HepG2 (cell line): ENCODE measurements at regions not wholly inside any gene's neighbourhood (a gene's known extent, or its start where the extent isn't known, plus 50 kb on each side); places are given as distances from the start of the nearest gene placed in this dataset.

Experiments used
- ATAC-seq: fragments of 200-7000 bp; cut with Tn5 transposase; 3 replicates; pipeline ENCODE4 v1.9.1; 2020; ENCODE audit warnings: mild to moderate bottlenecking, moderate library complexity
- BruUV-seq: library from RNA; stranded (reverse); fragments of 400-500 nt; replicated peaks from 2 replicates; lab custom pipeline; 2021; lab: Mats Ljungman, UMichigan
- CTCF ChIA-PET: fragments of 300-600 bp; formaldehyde crosslinking; extraction: SDS; loops from one replicate; lab custom pipeline; 2021; ENCODE audit warnings: low total read pairs, inconsistent platforms, low intra/inter-chr PET ratio; lab: Yijun Ruan, JAX
- POLR2A ChIA-PET: fragments of 350-600 bp; sonication (Branson Sonifier 250); formaldehyde crosslinking; loops from one replicate; lab custom pipeline; 2020; ENCODE audit warnings: antibody characterized with exemption, inconsistent platforms; lab: Yijun Ruan, JAX
- DNase-seq: peaks from one replicate; pipeline ENCODE4 v3.0.0-alpha.2; 2015; ENCODE audit warnings: low spot score
- FAIRE-seq: peaks from 3 replicates; lab custom pipeline; 2011; peaks lifted over from hg19 to GRCh38; lab: Jason Lieb, UNC
- H2AFZ ChIP-seq: one replicate; pipeline ENCODE4 v1.6.1; 2011; ENCODE audit warnings: low read length, inconsistent platforms
- H3K27ac ChIP-seq: fragments of 300-600 bp; 3 replicates; pipeline ENCODE4 v1.8.0; 2011; ENCODE audit warnings: mixed run types, mild to moderate bottlenecking, mixed read lengths, low read length, inconsistent platforms; ENCODE audit not compliant: insufficient read depth; ENCODE audit errors: extremely low read length
- H3K27me3 ChIP-seq, 2 experiments: fragments of 200-600 bp in 1 of 2; 2 replicates in 1 of 2; 3 replicates in 1 of 2; pipeline versions ENCODE4 v1.6.0 to v1.8.0; 2011; ENCODE audit warnings: low read length in 2 of 2, mild to moderate bottlenecking in 2 of 2, moderate library complexity in 2 of 2, inconsistent platforms in 1 of 2; ENCODE audit not compliant: insufficient read depth in 2 of 2, control insufficient read depth in 1 of 2
- H3K36me3 ChIP-seq, 2 experiments: fragments of 200-600 bp in 1 of 2; replicated peaks in 1 of 2; 2 replicates in 1 of 2; 3 replicates in 1 of 2; pipeline versions ENCODE4 v1.5.1 to v1.8.0; 2011; ENCODE audit warnings: low read length in 2 of 2, inconsistent platforms in 1 of 2; ENCODE audit not compliant: insufficient read depth in 2 of 2, control insufficient read depth in 1 of 2
- H3K4me1 ChIP-seq: 2 replicates; pipeline ENCODE4 v1.5.1; 2012; ENCODE audit warnings: low read length, inconsistent platforms; ENCODE audit not compliant: insufficient read depth
- H3K4me2 ChIP-seq: 2 replicates; pipeline ENCODE4 v1.6.0; 2011; ENCODE audit warnings: low read depth, low read length, inconsistent platforms
- H3K4me3 ChIP-seq, 3 experiments: fragments of 200-600 bp in 1 of 3; sonication (generic), shearing (Covaris generic) in 1 of 3; replicated peaks in 1 of 3; 2 replicates each; pipeline ENCODE4 v1.5.1; 2011 to 2016; ENCODE audit warnings: low read length in 3 of 3, inconsistent platforms in 2 of 3, low read depth in 2 of 3, mild to moderate bottlenecking in 2 of 3, control low read depth in 1 of 3, mixed read lengths in 1 of 3; ENCODE audit not compliant: insufficient read depth in 1 of 3
- H3K79me2 ChIP-seq: one replicate; pipeline ENCODE4 v1.6.1; 2011; ENCODE audit warnings: low read length, inconsistent platforms; ENCODE audit not compliant: insufficient read depth
- H3K9ac ChIP-seq: 2 replicates; pipeline ENCODE4 v1.6.0; 2011; ENCODE audit warnings: mild to moderate bottlenecking, low read depth, low read length, inconsistent platforms; ENCODE audit not compliant: insufficient read depth
- H3K9me3 ChIP-seq: 2 replicates; pipeline ENCODE4 v1.5.1; 2012; ENCODE audit warnings: mild to moderate bottlenecking, low read length
- H4K20me1 ChIP-seq: 2 replicates; pipeline ENCODE4 v1.6.0; 2011; ENCODE audit warnings: inconsistent platforms, mild to moderate bottlenecking, low read length, moderate library complexity; ENCODE audit not compliant: insufficient read depth
- ATF4 ChIP-seq, 2 experiments: fragments of 450-650 bp in 1 of 2; sonication (generic) in 1 of 2; formaldehyde crosslinking; IDR thresholded peaks; 2 replicates each; pipeline versions ENCODE4 v1.5.0 to v1.8.0; 2020 to 2022; ENCODE audit warnings: mild to moderate bottlenecking in 1 of 2, missing genetic modification reagents in 1 of 2
- CEBPB ChIP-seq: IDR thresholded peaks from 2 replicates; pipeline ENCODE4 v1.6.1; 2011; ENCODE audit warnings: low read depth, low read length, improper control_type of control experiment, borderline replicate concordance
- CHD4 ChIP-seq: fragments of 200-600 bp; sonication (generic); IDR thresholded peaks from 2 replicates; pipeline ENCODE4 v1.7.0; 2017; ENCODE audit warnings: mild to moderate bottlenecking, low read length, borderline replicate concordance
- HMGXB4 ChIP-seq, 2 experiments: sonication (generic) in 1 of 2; formaldehyde crosslinking in 1 of 2; IDR thresholded peaks; 2 replicates each; pipeline versions ENCODE4 v1.4.0 to v1.6.1; 2018 to 2020; ENCODE audit warnings: missing genetic modification reagents in 2 of 2, borderline replicate concordance in 1 of 2, low read depth in 1 of 2, mild to moderate bottlenecking in 1 of 2, missing biosample characterization in 1 of 2
- ISL2 ChIP-seq: sonication (generic); formaldehyde crosslinking; IDR thresholded peaks from 2 replicates; pipeline ENCODE4 v1.5.0; 2020; ENCODE audit warnings: missing genetic modification reagents
- PAF1 ChIP-seq: IDR thresholded peaks from 2 replicates; pipeline ENCODE4 v1.6.1; 2016; ENCODE audit warnings: missing genetic modification reagents, missing compliant biosample characterization
- RXRB ChIP-seq: IDR thresholded peaks from 2 replicates; pipeline ENCODE4 v1.6.1; 2016; ENCODE audit warnings: borderline replicate concordance, missing genetic modification reagents, missing compliant biosample characterization
- SAFB2 ChIP-seq: sonication (generic); formaldehyde crosslinking; IDR thresholded peaks from 2 replicates; pipeline ENCODE4 v1.5.1; 2020; ENCODE audit warnings: missing genetic modification reagents, low read depth, mild to moderate bottlenecking, borderline replicate concordance
- ZC3H13 ChIP-seq: sonication (generic); formaldehyde crosslinking; IDR thresholded peaks from 2 replicates; pipeline ENCODE4 v1.8.1; 2023; ENCODE audit warnings: mild to moderate bottlenecking, missing genetic modification reagents, moderate library complexity
- ZMAT3 ChIP-seq: sonication (generic); formaldehyde crosslinking; conservative IDR thresholded peaks from 2 replicates; pipeline ENCODE4 v1.7.0; 2021; ENCODE audit warnings: missing genetic modification reagents
- ZNF225 ChIP-seq: sonication (generic); formaldehyde crosslinking; IDR thresholded peaks from 2 replicates; pipeline ENCODE4 v1.4.0; 2020; ENCODE audit warnings: mild to moderate bottlenecking, missing genetic modification reagents
- ZNF740 ChIP-seq: sonication (generic); formaldehyde crosslinking; IDR thresholded peaks from 2 replicates; pipeline ENCODE4 v1.4.0; 2020; ENCODE audit warnings: missing genetic modification reagents
- ZNF772 ChIP-seq: sonication (generic); formaldehyde crosslinking; IDR thresholded peaks from 2 replicates; pipeline ENCODE4 v1.5.0; 2020; ENCODE audit warnings: mild to moderate bottlenecking, missing genetic modification reagents
- ZSCAN29 ChIP-seq: sonication (generic); formaldehyde crosslinking; conservative IDR thresholded peaks from 2 replicates; pipeline ENCODE4 v1.4.0; 2020; ENCODE audit warnings: mild to moderate bottlenecking, missing genetic modification reagents
- WGBS: methylation state at CpG from one replicate; pipeline ENCODE4 v1.1.6; 2017; ENCODE audit warnings: low lambda C conversion rate; 5-methylcytosine and 5-hydroxymethylcytosine counted together
- in situ Hi-C: cut with HindIII; loops from 2 replicates; pipeline ENCODE4 v1.10.0; 2017; ENCODE audit warnings: low pct_unique_long_range_greater_than_20kb; ENCODE audit not compliant: extremely low pct_ligation_motif_present
- intact Hi-C: fragments of 100-400 bp; cut with micrococcal nuclease; formaldehyde crosslinking; loops from one replicate; pipeline ENCODE4 v1.10.0; 2022; ENCODE audit not compliant: unreplicated experiment

- TF ChIP-seq RXRB (CRISPR knock-in tag): no peak
These were observed 297.4 kb downstream of the ZWINT start (continued) for GRCh38 chr10:56063642-56064041.

- FAIRE-seq (no peak), DNase-seq (no peak)
- no peak overlapping the region for H3K27ac ChIP-seq
- CTCF ChIA-PET: no interaction called here
- intact Hi-C loops: loop anchor here (1.0 kb wide), 1 partner anchor 12 kb away; no protein-coding TSS in a partner anchor
- no peaks in the 10 kb centered on the region for H3K79me2 ChIP-seq
- H2AFZ ChIP-seq: no peak overlapping the region
- H3K9ac ChIP-seq: no peak overlapping the region
- no TSS peak for BruUV-seq
- no peak for TF ChIP-seq ZNF772 (CRISPR knock-in tag)
- TF ChIP-seq ZMAT3 (CRISPR knock-in tag): no peak
- TF ChIP-seq HMGXB4 (CRISPR knock-in tag; IDR thresholded peaks at IDR 0.05; ENCODE audit: borderline replicate concordance in 1 of 2, low read depth in 1 of 2): no peak
- TF ChIP-seq CEBPB: no peak
- no peak for TF ChIP-seq ZSCAN29 (CRISPR knock-in tag)
- TF ChIP-seq ZC3H13 (CRISPR knock-in tag): no peak
- no peak for TF ChIP-seq ZNF740 (CRISPR knock-in tag)
- no peak for TF ChIP-seq SAFB2 (CRISPR knock-in tag)
- TF ChIP-seq ISL2 (CRISPR knock-in tag): no peak
- no peak for TF ChIP-seq CHD4
- no peak for TF ChIP-seq ATF4 (CRISPR knock-in tag; IDR thresholded peaks at IDR 0.05)
- TF ChIP-seq PAF1 (CRISPR knock-in tag): no peak
- no peak for TF ChIP-seq ZNF225
- TF ChIP-seq, all 625 proteins: peak for 0
- Histone ChIP-seq H3K4me3 (no peak overlapping the region), H3K4me2 (no peak overlapping the region), H3K4me1 (no peaks in the 10 kb centered on the region), H4K20me1 (no peaks in the 10 kb centered on the region), H3K36me3 (no peaks in the 10 kb centered on the region), H3K27me3 (no peaks in the 10 kb centered on the region), H3K9me3 (no peaks in the 10 kb centered on the region)
- POLR2A ChIA-PET: no interaction called here
- in situ Hi-C loops: no loop called here
- WGBS: 2% methylated on average over 2 of the region's 2 CpGs
- ATAC-seq: no peak
These were observed 303.2 kb downstream of the ZWINT start for GRCh38 chr10:56057860-56058259.
